RPMI7951 (cell line): ENCODE measurements at regions not wholly inside any gene's neighbourhood (a gene's known extent, or its start where the extent isn't known, plus 50 kb on each side); places are given as distances from the start of the nearest gene placed in this dataset.
"Not testable (repeated sequence)": the region's sequence is repeated elsewhere in the genome, so short reads cannot be mapped to it uniquely, and the experiment has no call there.

Experiments used
- DNase-seq: peaks from one replicate; pipeline ENCODE4 v3.0.0-alpha.2; 2012; ENCODE audit warnings: low read depth

- no peak for DNase-seq
Measured at GRCh38 chr14:89491711-89492381, 74.8 kb upstream of the FOXN3 start.

GRCh38 chr14:89490466-89490865 lies 73.4 kb upstream of the FOXN3 start:
- no peak for DNase-seq

GRCh38 chr14:89489761-89490437 lies 72.9 kb upstream of the FOXN3 start:
- no peak for DNase-seq

- no peak for DNase-seq
Measured at GRCh38 chr14:89486961-89487360, 69.9 kb upstream of the FOXN3 start.

- DNase-seq: no peak
Measured at GRCh38 chr14:89486505-89486904, 69.5 kb upstream of the FOXN3 start.

GRCh38 chr14:89485264-89485663 lies 68.2 kb upstream of the FOXN3 start:
- DNase-seq: no peak

- DNase-seq: no peak
Measured at GRCh38 chr14:89484051-89484844, 67.2 kb upstream of the FOXN3 start.

- no peak for DNase-seq
Measured at GRCh38 chr14:89481196-89481595, 64.2 kb upstream of the FOXN3 start.

GRCh38 chr14:89480278-89480677 lies 63.2 kb upstream of the FOXN3 start:
- DNase-seq: no peak

GRCh38 chr14:89479802-89480201 lies 62.8 kb upstream of the FOXN3 start:
- DNase-seq: no peak

DNA sequence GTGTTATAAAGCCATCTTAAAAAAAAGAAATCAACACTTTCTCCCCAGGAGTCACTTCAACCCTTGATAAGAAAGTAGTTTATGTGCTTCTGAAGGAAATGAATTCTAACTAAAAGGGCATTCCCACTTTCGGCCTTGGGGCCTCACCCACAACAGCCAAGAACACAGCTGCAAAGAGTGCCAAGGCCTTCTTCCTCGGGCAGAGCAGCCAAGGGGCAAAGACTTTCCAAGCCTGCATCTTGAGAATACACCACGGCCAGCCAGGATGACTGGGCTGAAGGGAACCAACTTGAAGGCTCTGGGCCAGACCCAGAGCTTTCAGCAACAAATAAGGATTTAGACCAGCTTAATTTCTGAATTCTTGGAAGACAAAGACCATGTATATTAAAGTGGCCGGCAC lies 60.4 kb upstream of the FOXN3 start:
- no peak for DNase-seq

DNA sequence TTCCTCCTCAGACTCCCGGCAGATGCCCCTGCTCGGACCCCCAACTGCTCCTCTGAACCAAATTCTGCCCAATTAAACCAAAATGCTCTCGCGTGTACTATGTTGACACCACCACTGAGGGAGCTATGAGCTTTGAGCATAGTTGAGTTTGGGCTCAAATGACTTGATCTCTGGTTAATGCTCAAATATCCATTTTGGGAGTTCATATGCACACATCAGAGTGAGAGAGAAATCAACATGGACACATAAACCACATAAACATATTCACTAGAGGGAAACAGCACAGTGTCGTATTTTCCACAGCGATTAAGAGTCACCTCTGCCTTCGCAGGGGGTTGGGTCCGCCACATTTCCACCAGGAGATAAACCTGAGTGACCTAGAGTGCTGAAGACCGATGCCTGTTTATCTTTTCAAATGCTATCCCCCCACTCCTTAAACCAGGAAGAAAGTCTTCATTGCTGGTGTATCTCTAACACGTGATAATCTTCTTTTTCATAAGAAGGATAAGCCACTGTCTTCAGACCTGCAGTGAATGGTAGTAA lies 59.4 kb upstream of the FOXN3 start:
- DNase-seq: no peak

DNA sequence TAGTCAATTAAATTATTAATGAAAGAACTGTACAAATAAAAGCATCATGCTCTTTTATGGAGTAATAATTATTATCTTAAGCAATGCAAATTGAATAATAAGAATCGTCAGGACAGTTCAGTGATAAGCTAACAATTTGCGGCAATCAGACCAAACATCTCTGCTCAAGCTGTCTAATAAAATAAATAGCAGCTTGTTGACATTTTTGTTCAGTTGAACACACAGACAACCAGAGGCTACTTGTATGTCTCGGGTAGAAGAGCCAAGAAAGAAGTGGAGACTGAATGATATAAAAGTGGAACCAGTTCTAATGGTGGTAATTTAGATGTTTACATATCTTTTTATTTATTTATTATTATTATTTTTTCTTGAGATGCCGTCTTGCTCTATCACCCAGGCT lies 57.4 kb upstream of the FOXN3 start:
- no peak for DNase-seq

DNA sequence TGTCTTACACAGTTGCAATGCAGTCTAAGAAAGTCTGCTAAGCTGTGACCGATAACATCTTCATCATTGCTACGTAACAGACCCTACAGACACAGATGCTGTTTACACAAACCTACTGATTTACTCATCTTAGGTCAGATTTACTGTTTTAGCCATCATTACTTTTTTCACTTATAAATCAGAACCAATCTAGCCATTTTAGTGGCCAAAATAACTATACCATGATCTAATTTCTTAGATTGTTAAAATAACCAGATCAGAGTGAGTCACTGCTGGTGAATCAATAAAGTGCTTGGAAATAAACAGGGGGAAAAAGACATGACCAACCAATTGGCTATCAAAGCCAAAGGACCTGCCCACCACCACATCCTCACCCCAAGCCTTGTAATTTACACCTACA lies 57.0 kb upstream of the FOXN3 start:
- DNase-seq: no peak

DNA sequence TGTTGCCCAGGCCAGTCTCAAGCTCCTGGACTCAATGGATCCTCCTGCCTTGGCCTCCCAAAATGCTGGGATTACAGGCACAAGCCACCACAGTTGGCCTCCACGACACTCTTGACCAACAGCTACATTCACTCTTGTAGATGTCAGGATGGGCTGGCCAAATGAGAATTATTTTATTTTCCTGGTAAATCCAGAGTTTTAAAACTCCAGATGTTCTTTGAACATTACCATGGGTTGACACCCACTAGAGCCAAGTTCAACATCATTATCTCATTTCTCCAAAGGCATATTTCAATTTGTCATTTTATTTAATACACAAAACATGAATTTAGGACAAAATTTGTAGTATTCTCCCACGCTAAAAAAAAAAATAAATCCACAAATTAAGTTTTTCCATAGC lies 56.5 kb upstream of the FOXN3 start:
- DNase-seq: no peak

- DNase-seq: no peak
Measured at GRCh38 chr14:89470401-89470800, 53.4 kb upstream of the FOXN3 start.

GRCh38 chr14:89469210-89470198 lies 52.5 kb upstream of the FOXN3 start:
- DNase-seq: no peak

- no peak for DNase-seq
Measured at GRCh38 chr14:89468566-89468965, 51.5 kb upstream of the FOXN3 start.

DNA sequence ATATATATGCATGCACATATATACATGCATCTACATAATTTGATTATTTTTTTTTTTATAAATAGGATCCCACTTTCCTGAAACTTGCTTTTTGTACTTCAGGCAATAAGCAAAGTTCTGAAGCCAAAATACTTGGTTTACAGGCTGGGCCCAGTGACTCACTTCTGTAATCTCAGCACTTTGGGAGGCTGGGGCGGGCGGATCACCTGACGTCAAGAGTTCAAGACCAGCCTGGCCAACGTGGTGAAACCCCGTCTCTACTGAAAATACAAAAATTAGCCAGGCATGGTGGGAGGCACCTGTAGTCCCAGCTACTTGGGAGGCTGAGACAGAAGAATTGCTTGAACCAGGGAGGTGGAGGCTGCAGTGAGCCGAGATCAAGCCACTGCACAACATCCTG lies 51.0 kb upstream of the FOXN3 start:
- not testable (repeated sequence) for DNase-seq

GRCh38 chr14:89466944-89467343 lies 49.9 kb upstream of the FOXN3 start:
- DNase-seq: no peak
